ENCODE measurements at regions not wholly inside any gene's neighbourhood (a gene's known extent, or its start where the extent isn't known, plus 50 kb on each side); places are given as distances from the start of the nearest gene placed in this dataset.

GRCh38 chr12:28830491-28830890 lies 318.6 kb upstream of the FAR2 start:
- no peaks in the 10 kb centered on the region for H3K27me3 ChIP-seq
- ATAC-seq, result no peak
- no peaks in the 10 kb centered on the region for H3K36me3 ChIP-seq
- H3K27ac ChIP-seq, result no peak overlapping the region
- intact Hi-C loops (cut with DNase I), result no loop called here
- H3K4me1 ChIP-seq, result no peaks in the 10 kb centered on the region
- 53% methylated on average over 10 of the region's 11 CpGs for WGBS (ENCODE audit: insufficient coverage, low coverage, low lambda C conversion rate, missing lambda C conversion rate)
- TF ChIP-seq, protein P1, sequence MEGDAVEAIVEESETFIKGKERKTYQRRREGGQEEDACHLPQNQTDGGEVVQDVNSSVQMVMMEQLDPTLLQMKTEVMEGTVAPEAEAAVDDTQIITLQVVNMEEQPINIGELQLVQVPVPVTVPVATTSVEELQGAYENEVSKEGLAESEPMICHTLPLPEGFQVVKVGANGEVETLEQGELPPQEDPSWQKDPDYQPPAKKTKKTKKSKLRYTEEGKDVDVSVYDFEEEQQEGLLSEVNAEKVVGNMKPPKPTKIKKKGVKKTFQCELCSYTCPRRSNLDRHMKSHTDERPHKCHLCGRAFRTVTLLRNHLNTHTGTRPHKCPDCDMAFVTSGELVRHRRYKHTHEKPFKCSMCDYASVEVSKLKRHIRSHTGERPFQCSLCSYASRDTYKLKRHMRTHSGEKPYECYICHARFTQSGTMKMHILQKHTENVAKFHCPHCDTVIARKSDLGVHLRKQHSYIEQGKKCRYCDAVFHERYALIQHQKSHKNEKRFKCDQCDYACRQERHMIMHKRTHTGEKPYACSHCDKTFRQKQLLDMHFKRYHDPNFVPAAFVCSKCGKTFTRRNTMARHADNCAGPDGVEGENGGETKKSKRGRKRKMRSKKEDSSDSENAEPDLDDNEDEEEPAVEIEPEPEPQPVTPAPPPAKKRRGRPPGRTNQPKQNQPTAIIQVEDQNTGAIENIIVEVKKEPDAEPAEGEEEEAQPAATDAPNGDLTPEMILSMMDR (IDR thresholded peaks at IDR 0.05), result no peak
- TF ChIP-seq POLR2A (IDR thresholded peaks at IDR 0.05), result no peak
- no peak overlapping the region for H3K4me3 ChIP-seq
- no peak for DNase-seq
- no peaks in the 10 kb centered on the region for H3K9me3 ChIP-seq

DNA sequence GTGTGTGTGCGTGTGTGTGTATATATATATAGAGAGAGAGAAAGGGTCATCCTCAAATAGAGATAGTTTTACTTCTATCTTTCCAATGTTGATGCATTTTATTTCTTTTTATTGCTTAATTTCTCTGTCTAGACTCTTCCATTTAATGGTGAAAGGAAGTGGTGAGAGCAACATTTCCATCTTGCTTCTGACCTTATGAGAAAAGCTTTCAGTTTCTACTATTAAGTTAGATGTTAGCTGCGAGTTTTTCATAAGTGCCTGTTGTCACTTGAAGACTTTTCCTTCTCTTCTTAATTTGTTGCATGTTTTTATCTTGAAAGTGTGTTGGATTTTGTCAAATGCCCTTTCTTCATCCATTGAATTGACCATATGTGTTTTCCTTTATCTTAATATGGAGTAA lies 304.4 kb upstream of the FAR2 start:
- no peak overlapping the region for H3K4me3 ChIP-seq

DNA sequence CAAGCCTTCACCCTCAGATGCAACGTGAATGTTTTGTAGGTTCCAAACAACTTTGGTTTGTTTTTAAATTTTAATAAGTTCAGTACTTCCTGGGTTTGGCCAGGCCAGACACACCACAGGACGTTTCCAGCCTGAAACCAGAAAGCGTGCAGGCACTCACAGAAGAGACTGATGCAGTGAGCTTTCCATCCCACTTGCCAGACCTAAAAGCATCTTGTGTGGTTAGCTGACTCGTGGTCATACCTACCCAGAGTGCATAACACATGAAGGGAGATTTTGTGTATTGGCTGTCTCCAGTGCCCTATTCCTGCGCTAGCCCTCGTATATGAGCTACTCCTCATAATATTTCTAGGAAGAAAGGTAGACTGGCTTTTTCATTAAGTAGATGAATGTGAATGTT lies 297.3 kb upstream of the FAR2 start:
- intact Hi-C loops (cut with DNase I), result no loop called here
- Histone ChIP-seq H3K27me3 (no peaks in the 10 kb centered on the region), H3K27ac (no peak overlapping the region), H3K36me3 (no peaks in the 10 kb centered on the region), H3K4me3 (no peak overlapping the region), H3K4me1 (no peaks in the 10 kb centered on the region), H3K9me3 (no peaks in the 10 kb centered on the region)
- whole genome bisulfite sequencing (ENCODE audit: insufficient coverage, low coverage, low lambda C conversion rate, missing lambda C conversion rate), result 63% methylated on average over 6 of the region's 6 CpGs
- DNase-seq, result no peak
- TF ChIP-seq POLR2A (IDR thresholded peaks at IDR 0.05), result no peak
- TF ChIP-seq, protein P1 (IDR thresholded peaks at IDR 0.05), result no peak
- ATAC-seq, result no peak

More for the DNA sequence above, 304.4 kb upstream of the FAR2 start:
- Histone ChIP-seq H3K27me3 (no peaks in the 10 kb centered on the region), H3K9me3 (no peaks in the 10 kb centered on the region), H3K36me3 (no peaks in the 10 kb centered on the region), H3K27ac (no peak overlapping the region), H3K4me1 (no peaks in the 10 kb centered on the region)
- TF ChIP-seq, protein P1 (IDR thresholded peaks at IDR 0.05), result no peak
- no peak for TF ChIP-seq POLR2A (IDR thresholded peaks at IDR 0.05)
- intact Hi-C loops (cut with DNase I), result no loop called here
- no peak for DNase-seq
- WGBS (ENCODE audit: insufficient coverage, low coverage, low lambda C conversion rate, missing lambda C conversion rate), result 9% methylated on average over 2 of the region's 2 CpGs
- no peak for ATAC-seq

GRCh38 chr12:28855761-28856310 lies 293.2 kb upstream of the FAR2 start:
- Histone ChIP-seq H3K4me1 (no peaks in the 10 kb centered on the region), H3K4me3 (no peak overlapping the region), H3K27me3 (no peaks in the 10 kb centered on the region), H3K9me3 (no peaks in the 10 kb centered on the region), H3K27ac (no peak overlapping the region), H3K36me3 (no peaks in the 10 kb centered on the region)
- 32% methylated on average over 4 of the region's 4 CpGs for WGBS (ENCODE audit: insufficient coverage, low coverage, low lambda C conversion rate, missing lambda C conversion rate)
- no peak for ATAC-seq
- DNase-seq, result no peak
- TF ChIP-seq POLR2A (IDR thresholded peaks at IDR 0.05), result no peak
- intact Hi-C loops (cut with DNase I), result no loop called here

- Histone ChIP-seq H3K4me1 (no peaks in the 10 kb centered on the region), H3K4me3 (no peak overlapping the region), H3K27ac (no peak overlapping the region), H3K27me3 (no peaks in the 10 kb centered on the region), H3K36me3 (no peaks in the 10 kb centered on the region), H3K9me3 (no peaks in the 10 kb centered on the region)
- TF ChIP-seq, protein P1 (IDR thresholded peaks at IDR 0.05), result no peak
- no peak for TF ChIP-seq POLR2A (IDR thresholded peaks at IDR 0.05)
- intact Hi-C loops (cut with DNase I), result no loop called here
- DNase-seq (no peak), ATAC-seq (no peak)
Measured at GRCh38 chr12:28857369-28857768, 291.7 kb upstream of the FAR2 start.

Measured in right lobe of liver (tissue), 6 donors.